Stimulated activated naive B cell treated with anti-CD40 and anti-IgM and Interleukin-4, amounts not matched to agents 10 μg/mL and 1 μg/mL and 100 μg/mL, for 72 hours (primary cell): ENCODE measurements at regions not wholly inside any gene's neighbourhood (a gene's known extent, or its start where the extent isn't known, plus 50 kb on each side); places are given as distances from the start of the nearest gene placed in this dataset.

Experiments used
- ATAC-seq, 2 donors: fragments of 150-1000 bp; cut with Tn5 transposase; replicated peaks; 2 replicates each; pipeline ENCODE4 v1.10.0; 2021; ENCODE audit warnings: moderate library complexity in 1 of 2
- DNase-seq: peaks from one replicate; pipeline ENCODE4 v3.0.0; 2021
- H3K27ac Mint-ChIP-seq: one replicate; pipeline ENCODE4 v1.8.0; 2022; ENCODE audit warnings: mild to moderate bottlenecking, mixed read lengths
- H3K27me3 Mint-ChIP-seq, 2 donors: one replicate each; pipeline ENCODE4 v1.8.0; 2022; ENCODE audit warnings: mixed read lengths in 2 of 2
- H3K36me3 Mint-ChIP-seq, 2 donors: one replicate each; pipeline ENCODE4 v1.8.0; 2022; ENCODE audit warnings: mixed read lengths in 2 of 2, mild to moderate bottlenecking in 1 of 2
- H3K4me1 Mint-ChIP-seq, 2 donors: one replicate each; pipeline ENCODE4 v1.8.0; 2022; ENCODE audit warnings: mixed read lengths in 2 of 2, mild to moderate bottlenecking in 1 of 2
- H3K4me3 Mint-ChIP-seq, 2 donors: one replicate each; pipeline ENCODE4 v1.8.0; 2022; ENCODE audit warnings: mild to moderate bottlenecking in 2 of 2, mixed read lengths in 2 of 2, moderate library complexity in 1 of 2
- H3K9me3 Mint-ChIP-seq, 2 donors: one replicate each; pipeline ENCODE4 v1.8.0; 2022; ENCODE audit warnings: mixed read lengths in 2 of 2, mild to moderate bottlenecking in 1 of 2

- no peak overlapping the region for H3K4me3 Mint-ChIP-seq
These were observed 442.2 kb downstream of the HDGFL1 start for GRCh38 chr6:23011615-23012014.

DNA sequence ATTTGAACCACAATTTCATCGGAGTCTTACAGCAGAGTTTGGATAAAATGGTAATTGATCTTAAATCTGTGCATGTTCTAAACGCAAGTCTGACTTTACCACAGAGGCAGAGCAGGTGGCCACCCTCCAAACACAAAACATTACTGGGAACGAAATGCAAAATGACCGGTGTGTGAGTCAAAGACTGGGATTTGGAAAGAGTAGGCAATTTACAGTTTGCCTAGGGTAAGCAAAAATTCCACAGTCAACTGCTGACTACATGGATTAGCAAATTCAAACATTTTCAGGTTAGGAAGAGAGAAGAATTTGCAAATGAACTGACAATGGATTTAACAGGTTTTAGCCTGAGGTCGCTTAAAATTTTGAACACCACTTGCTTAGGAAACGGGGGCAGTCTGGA is 444.4 kb downstream of the HDGFL1 start:
- Mint-ChIP-seq H3K9me3 (no peaks in the 10 kb centered on the region), H3K36me3 (no peaks in the 10 kb centered on the region), H3K4me3 (no peak overlapping the region), H3K27ac (no peak overlapping the region), H3K4me1 (no peaks in the 10 kb centered on the region), H3K27me3 (no peaks in the 10 kb centered on the region)
- no peak for ATAC-seq
- no peak for DNase-seq

More at GRCh38 chr6:23011615-23012014, 442.2 kb downstream of the HDGFL1 start:
- H3K27ac Mint-ChIP-seq, result no peak overlapping the region
- no peaks in the 10 kb centered on the region for H3K9me3 Mint-ChIP-seq
- H3K36me3 Mint-ChIP-seq, result no peaks in the 10 kb centered on the region
- DNase-seq, result no peak
- no peaks in the 10 kb centered on the region for H3K4me1 Mint-ChIP-seq
- H3K27me3 Mint-ChIP-seq, result no peaks in the 10 kb centered on the region
- ATAC-seq, result no peak

- no peaks in the 10 kb centered on the region for H3K27me3 Mint-ChIP-seq
These were observed 447.3 kb downstream of the HDGFL1 start for GRCh38 chr6:23016696-23017095.

GRCh38 chr6:23021487-23021886 is 452.1 kb downstream of the HDGFL1 start:
- no peak for DNase-seq
- no peak overlapping the region for H3K4me3 Mint-ChIP-seq
- no peak overlapping the region for H3K27ac Mint-ChIP-seq
- no peaks in the 10 kb centered on the region for H3K4me1 Mint-ChIP-seq
- H3K36me3 Mint-ChIP-seq, result no peaks in the 10 kb centered on the region
- H3K9me3 Mint-ChIP-seq, result no peaks in the 10 kb centered on the region
- H3K27me3 Mint-ChIP-seq, result no peaks in the 10 kb centered on the region
- no peak for ATAC-seq

More at GRCh38 chr6:23016696-23017095, 447.3 kb downstream of the HDGFL1 start:
- DNase-seq, result no peak
- Mint-ChIP-seq H3K9me3 (no peaks in the 10 kb centered on the region), H3K27ac (no peak overlapping the region), H3K4me3 (no peak overlapping the region), H3K36me3 (no peaks in the 10 kb centered on the region), H3K4me1 (no peaks in the 10 kb centered on the region)
- ATAC-seq, result no peak

- Mint-ChIP-seq H3K9me3 (peaks cover 0 to 2% of the 10 kb centered on the region in 2 donors), H3K36me3 (no peaks in the 10 kb centered on the region), H3K4me3 (no peak overlapping the region), H3K27me3 (no peaks in the 10 kb centered on the region), H3K4me1 (no peaks in the 10 kb centered on the region), H3K27ac (no peak overlapping the region)
- DNase-seq, result no peak
- no peak for ATAC-seq
These were observed 457.9 kb downstream of the HDGFL1 start for GRCh38 chr6:23027281-23027680.

- ATAC-seq, result no peak
- H3K27ac Mint-ChIP-seq, result no peak overlapping the region
- no peak overlapping the region for H3K4me3 Mint-ChIP-seq
- H3K36me3 Mint-ChIP-seq, result no peaks in the 10 kb centered on the region
- no peaks in the 10 kb centered on the region for H3K27me3 Mint-ChIP-seq
- H3K4me1 Mint-ChIP-seq, result no peaks in the 10 kb centered on the region
- no peak for DNase-seq
- peaks cover 0 to 2% of the 10 kb centered on the region in 2 donors for H3K9me3 Mint-ChIP-seq
These were observed 462.6 kb downstream of the HDGFL1 start for GRCh38 chr6:23031986-23032385.

- H3K27me3 Mint-ChIP-seq, result no peaks in the 10 kb centered on the region
These were observed 465.6 kb downstream of the HDGFL1 start for GRCh38 chr6:23034926-23035325.

DNA sequence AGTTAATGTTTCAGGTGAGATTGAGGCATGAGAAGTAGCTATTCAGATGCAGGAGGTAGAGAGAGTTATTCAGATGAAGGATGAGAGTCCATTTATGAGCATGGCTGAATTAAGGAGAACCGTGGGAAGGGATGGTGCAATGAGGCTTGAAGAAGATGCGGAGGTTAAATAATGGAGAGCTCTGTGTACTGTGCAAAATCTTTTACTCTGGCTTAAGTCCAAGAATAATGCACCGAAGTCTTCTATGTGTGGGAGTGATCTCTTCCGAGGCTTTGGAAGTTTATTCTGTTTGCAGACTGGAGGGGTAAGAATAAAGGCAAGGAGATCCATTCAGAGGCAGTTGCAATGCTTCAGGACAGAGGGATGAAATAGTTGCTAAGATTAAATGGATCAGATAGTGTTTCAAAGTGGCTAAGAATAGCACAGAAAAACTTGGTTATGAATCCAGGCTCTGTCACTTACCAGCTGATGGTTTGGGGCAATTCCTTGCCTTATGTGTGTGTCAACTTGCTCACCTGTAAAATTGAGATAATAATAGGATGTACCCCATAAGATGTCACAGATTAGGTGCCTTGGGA is 467.1 kb downstream of the HDGFL1 start:
- Mint-ChIP-seq H3K4me3 (no peak overlapping the region), H3K9me3 (no peaks in the 10 kb centered on the region)

More at GRCh38 chr6:23034926-23035325, 465.6 kb downstream of the HDGFL1 start:
- Mint-ChIP-seq H3K27ac (no peak overlapping the region), H3K4me1 (no peaks in the 10 kb centered on the region), H3K4me3 (no peak overlapping the region), H3K9me3 (peaks cover 0 to 2% of the 10 kb centered on the region in 2 donors), H3K36me3 (no peaks in the 10 kb centered on the region)
- ATAC-seq (no peak), DNase-seq (no peak)

GRCh38 chr6:23040899-23041298 is 471.5 kb downstream of the HDGFL1 start:
- ATAC-seq, result no peak
- DNase-seq, result no peak
- H3K36me3 Mint-ChIP-seq, result no peaks in the 10 kb centered on the region
- H3K27ac Mint-ChIP-seq, result no peak overlapping the region
- peaks cover 1 to 3% of the 10 kb centered on the region in 2 donors for H3K9me3 Mint-ChIP-seq
- no peaks in the 10 kb centered on the region for H3K27me3 Mint-ChIP-seq
- H3K4me3 Mint-ChIP-seq, result no peak overlapping the region
- H3K4me1 Mint-ChIP-seq, result no peaks in the 10 kb centered on the region

More for the DNA sequence above, 467.1 kb downstream of the HDGFL1 start:
- ATAC-seq (no peak), DNase-seq (no peak)
- no peaks in the 10 kb centered on the region for H3K27me3 Mint-ChIP-seq
- H3K27ac Mint-ChIP-seq, result no peak overlapping the region
- no peaks in the 10 kb centered on the region for H3K4me1 Mint-ChIP-seq
- H3K36me3 Mint-ChIP-seq, result no peaks in the 10 kb centered on the region

DNA sequence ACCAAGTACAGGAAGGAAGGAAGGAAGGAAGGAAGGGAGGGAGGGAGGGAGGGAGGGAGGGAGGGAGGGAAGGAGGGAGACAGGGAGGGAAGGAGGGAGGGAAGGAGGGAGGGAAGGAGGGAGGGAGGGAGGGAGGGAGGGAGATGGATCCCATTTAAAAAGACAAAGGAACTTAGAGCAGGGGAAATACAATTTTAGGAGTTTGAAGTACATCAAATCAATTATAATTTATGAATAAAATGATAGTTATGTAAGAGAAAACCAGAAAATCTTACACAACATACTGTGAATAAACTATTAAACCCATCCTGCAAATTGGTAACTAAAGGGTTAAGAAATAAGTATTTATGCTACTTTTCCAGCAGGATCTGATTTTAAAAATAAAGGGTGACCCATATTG is 475.9 kb downstream of the HDGFL1 start:
- H3K9me3 Mint-ChIP-seq, result peaks cover 3 to 10% of the 10 kb centered on the region in 2 donors
- H3K27me3 Mint-ChIP-seq, result no peaks in the 10 kb centered on the region
- DNase-seq, result no peak
- ATAC-seq, result no peak
- no peaks in the 10 kb centered on the region for H3K36me3 Mint-ChIP-seq
- no peak overlapping the region for H3K4me3 Mint-ChIP-seq
- no peaks in the 10 kb centered on the region for H3K4me1 Mint-ChIP-seq
- no peak overlapping the region for H3K27ac Mint-ChIP-seq

DNA sequence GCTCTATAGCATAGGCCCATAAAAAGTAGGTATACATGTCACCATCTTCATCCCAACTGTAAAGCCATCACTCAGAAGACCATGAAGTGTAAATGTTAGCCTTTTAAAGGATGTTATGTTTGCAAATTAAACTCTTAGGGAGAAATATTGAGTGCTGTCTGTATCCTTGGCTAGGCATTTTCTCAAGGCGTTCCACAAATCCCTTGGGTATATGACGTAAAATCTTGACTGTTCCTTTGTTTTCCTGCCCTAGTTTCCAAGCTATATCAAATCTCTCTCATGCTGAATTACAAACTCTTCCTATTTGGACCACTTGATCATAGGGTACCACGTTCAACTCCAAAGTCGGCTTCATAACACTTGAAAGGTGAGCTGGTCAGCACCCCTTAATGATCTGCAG is 486.2 kb downstream of the HDGFL1 start:
- Mint-ChIP-seq H3K9me3 (peaks cover 3 to 8% of the 10 kb centered on the region in 2 donors), H3K4me3 (no peak overlapping the region), H3K27me3 (no peaks in the 10 kb centered on the region), H3K36me3 (no peaks in the 10 kb centered on the region), H3K4me1 (no peaks in the 10 kb centered on the region), H3K27ac (no peak overlapping the region)
- no peak for DNase-seq
- ATAC-seq, result no peak

- Mint-ChIP-seq H3K27me3 (no peaks in the 10 kb centered on the region), H3K36me3 (no peaks in the 10 kb centered on the region), H3K27ac (no peak overlapping the region), H3K4me1 (no peaks in the 10 kb centered on the region), H3K4me3 (no peak overlapping the region), H3K9me3 (peaks cover 0 to 1% of the 10 kb centered on the region in 2 donors)
- DNase-seq (no peak), ATAC-seq (no peak)
These were observed 504.5 kb downstream of the HDGFL1 start for GRCh38 chr6:23073821-23074220.

- no peak overlapping the region for H3K27ac Mint-ChIP-seq
- no peaks in the 10 kb centered on the region for H3K27me3 Mint-ChIP-seq
- no peaks in the 10 kb centered on the region for H3K4me1 Mint-ChIP-seq
- no peak overlapping the region for H3K4me3 Mint-ChIP-seq
- no peak for DNase-seq
- H3K9me3 Mint-ChIP-seq, result peaks cover 0 to 1% of the 10 kb centered on the region in 2 donors
- no peak for ATAC-seq
- H3K36me3 Mint-ChIP-seq, result no peaks in the 10 kb centered on the region
These were observed 508.4 kb downstream of the HDGFL1 start for GRCh38 chr6:23077772-23078171.

- no peaks in the 10 kb centered on the region for H3K27me3 Mint-ChIP-seq
- no peaks in the 10 kb centered on the region for H3K36me3 Mint-ChIP-seq
- ATAC-seq (no peak), DNase-seq (no peak)
- H3K27ac Mint-ChIP-seq, result no peak overlapping the region
- H3K4me3 Mint-ChIP-seq, result no peak overlapping the region
- H3K9me3 Mint-ChIP-seq, result peaks cover 0 to 1% of the 10 kb centered on the region in 2 donors
- no peaks in the 10 kb centered on the region for H3K4me1 Mint-ChIP-seq
These were observed 512.3 kb downstream of the HDGFL1 start for GRCh38 chr6:23081701-23082100.

DNA sequence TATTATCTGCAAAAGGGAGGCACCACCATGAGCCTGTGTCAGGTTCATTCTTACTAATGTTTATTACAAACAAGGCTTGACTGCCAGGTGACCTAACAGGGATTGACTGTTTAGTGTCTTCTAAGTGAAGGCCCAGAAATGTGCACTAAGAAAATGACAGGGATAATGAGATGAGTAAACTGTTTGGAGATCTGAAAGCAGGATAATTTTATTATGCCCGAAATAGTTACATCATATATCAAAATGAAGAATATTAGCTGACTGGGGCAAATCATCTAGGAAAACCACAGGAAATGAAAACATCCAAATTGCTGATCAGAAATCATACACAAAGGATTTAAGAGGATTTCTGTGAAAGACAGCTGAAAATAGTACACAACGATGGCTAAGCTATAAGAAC is 516.7 kb downstream of the HDGFL1 start:
- no peak for DNase-seq
- no peaks in the 10 kb centered on the region for H3K36me3 Mint-ChIP-seq

GRCh38 chr6:23087471-23087870 is 518.1 kb downstream of the HDGFL1 start:
- Mint-ChIP-seq H3K27ac (no peak overlapping the region), H3K9me3 (peaks cover 0 to 5% of the 10 kb centered on the region in 2 donors), H3K4me1 (no peaks in the 10 kb centered on the region), H3K4me3 (no peak overlapping the region), H3K27me3 (peaks cover 0 to 3% of the 10 kb centered on the region in 2 donors), H3K36me3 (no peaks in the 10 kb centered on the region)
- ATAC-seq (no peak), DNase-seq (no peak)

More for the DNA sequence above, 516.7 kb downstream of the HDGFL1 start:
- ATAC-seq, result no peak
- H3K27ac Mint-ChIP-seq, result no peak overlapping the region
- H3K4me3 Mint-ChIP-seq, result no peak overlapping the region
- H3K4me1 Mint-ChIP-seq, result no peaks in the 10 kb centered on the region
- no peaks in the 10 kb centered on the region for H3K27me3 Mint-ChIP-seq
- H3K9me3 Mint-ChIP-seq, result peaks cover 0 to 1% of the 10 kb centered on the region in 2 donors
